Pancreas (tissue), 10 donors: ENCODE measurements at regions not wholly inside any gene's neighbourhood (a gene's known extent, or its start where the extent isn't known, plus 50 kb on each side); places are given as distances from the start of the nearest gene placed in this dataset.
"Not testable (repeated sequence)": the region's sequence is repeated elsewhere in the genome, so short reads cannot be mapped to it uniquely, and the experiment has no call there.

Source experiments
- ATAC-seq, 4 donors: fragments of 200-7000 bp; cut with Tn5 transposase; one replicate each; pipeline versions ENCODE4 v1.8.0 to v1.9.1; 2020; ENCODE audit warnings: mild to moderate bottlenecking in 4 of 4, moderate library complexity in 4 of 4
- DNase-seq, 6 donors: peaks; one replicate each; pipeline ENCODE4 v3.0.0-alpha.2; 2020
- FAIRE-seq: peaks from 2 replicates; lab custom pipeline; 2012; peaks lifted over from hg19 to GRCh38; lab: Jason Lieb, UNC
- H3K27ac ChIP-seq, 4 donors: fragments of 200-600 bp; sonication (generic); 1 replicate in 3 of 4; 2 replicates in 1 of 4; pipeline versions ENCODE4 v1.5.0 to v1.8.0; 2020
- H3K27me3 ChIP-seq, 4 donors: fragments of 200-600 bp; one replicate each; pipeline ENCODE4 v1.8.0; 2021
- H3K36me3 ChIP-seq, 3 donors: fragments of 200-600 bp; sonication (generic) in 1 of 3; one replicate each; pipeline versions ENCODE4 v1.5.0 to v1.8.0; 2020 to 2021
- H3K4me1 ChIP-seq, 3 donors: fragments of 200-600 bp; one replicate each; pipeline ENCODE4 v1.8.0; 2021
- H3K4me3 ChIP-seq, 4 donors: fragments of 200-600 bp; sonication (generic) in 2 of 4; one replicate each; pipeline versions ENCODE4 v1.5.0 to v1.8.0; 2020 to 2021
- H3K9me3 ChIP-seq, 4 donors: fragments of 200-600 bp; one replicate each; pipeline ENCODE4 v1.8.0; 2021
- WGBS, 2 donors: extraction: QIAGEN DNeasy Blood & Tissue Kit; methylation state at CpG; one replicate each; pipeline ENCODE4 v1.1.7; 2013; 5-methylcytosine and 5-hydroxymethylcytosine counted together
- intact Hi-C, 3 donors: fragments of 100-400 bp; cut with DNase I; formaldehyde crosslinking; loops; one replicate each; pipeline versions ENCODE4 v1.11.1 to v1.14.2; 2022
- TF ChIP-seq, protein P1 (sequence below), 4 donors: fragments of 200-600 bp; sonication (generic) in 3 of 4; IDR thresholded peaks; one replicate each; pipeline versions ENCODE4 v1.5.0 to v1.8.0; 2021; ENCODE audit warnings: antibody characterized with exemption in 4 of 4
- donor health status: healthy with polysubstance abuse.
- donor health status: DM: no; HTN: no; CAD: no; lungs with moderate emphysema.
- donor health status: DM: no; HTN: no; CAD: no.
- donor health status: control.
- donor health status: control.
- donor health status: Bipolar disorder and iron deficiency.
- donor health status: DM: yes; HTN: yes; CAD: no.
- donor health status: DM: no; HTN: no; CAD: no.
- donor health status: DM: no; HTN: no; CAD: no.
- donor health status: DM: yes; HTN: yes; CAD: no.

DNA sequence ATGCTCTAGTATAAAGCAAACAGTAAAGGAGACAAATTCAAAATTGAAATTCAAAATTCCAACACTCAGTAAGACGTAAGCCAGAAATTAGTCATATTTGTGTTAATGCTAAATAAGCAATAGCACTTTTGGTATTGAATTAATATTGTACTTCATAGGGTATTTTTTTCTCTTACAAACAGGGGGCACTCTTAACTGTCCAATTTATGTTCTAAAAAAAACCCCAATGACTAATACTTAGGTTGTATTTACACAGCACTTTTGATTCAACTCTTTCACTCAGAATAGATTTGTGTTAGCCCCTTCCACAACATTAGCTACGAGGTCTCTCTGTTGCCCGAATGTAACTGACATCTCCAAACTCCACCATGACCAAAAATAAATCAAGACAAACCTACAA, 284.9 kb upstream of the COBL start:
- FAIRE-seq, result no peak
- Histone ChIP-seq H3K36me3 (no peaks in the 10 kb centered on the region), H3K9me3 (no peaks in the 10 kb centered on the region), H3K27me3 (no peaks in the 10 kb centered on the region), H3K4me3 (no peak overlapping the region), H3K27ac (no peak overlapping the region), H3K4me1 (no peaks in the 10 kb centered on the region)
- TF ChIP-seq, protein P1, sequence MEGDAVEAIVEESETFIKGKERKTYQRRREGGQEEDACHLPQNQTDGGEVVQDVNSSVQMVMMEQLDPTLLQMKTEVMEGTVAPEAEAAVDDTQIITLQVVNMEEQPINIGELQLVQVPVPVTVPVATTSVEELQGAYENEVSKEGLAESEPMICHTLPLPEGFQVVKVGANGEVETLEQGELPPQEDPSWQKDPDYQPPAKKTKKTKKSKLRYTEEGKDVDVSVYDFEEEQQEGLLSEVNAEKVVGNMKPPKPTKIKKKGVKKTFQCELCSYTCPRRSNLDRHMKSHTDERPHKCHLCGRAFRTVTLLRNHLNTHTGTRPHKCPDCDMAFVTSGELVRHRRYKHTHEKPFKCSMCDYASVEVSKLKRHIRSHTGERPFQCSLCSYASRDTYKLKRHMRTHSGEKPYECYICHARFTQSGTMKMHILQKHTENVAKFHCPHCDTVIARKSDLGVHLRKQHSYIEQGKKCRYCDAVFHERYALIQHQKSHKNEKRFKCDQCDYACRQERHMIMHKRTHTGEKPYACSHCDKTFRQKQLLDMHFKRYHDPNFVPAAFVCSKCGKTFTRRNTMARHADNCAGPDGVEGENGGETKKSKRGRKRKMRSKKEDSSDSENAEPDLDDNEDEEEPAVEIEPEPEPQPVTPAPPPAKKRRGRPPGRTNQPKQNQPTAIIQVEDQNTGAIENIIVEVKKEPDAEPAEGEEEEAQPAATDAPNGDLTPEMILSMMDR (IDR thresholded peaks at IDR 0.05), result no peak
- intact Hi-C loops, result no loop called here
- WGBS, 2 donors, result 45 to 61% methylated on average over 3 of the region's 3 CpGs
- no peak for ATAC-seq
- DNase-seq, result no peak

DNA sequence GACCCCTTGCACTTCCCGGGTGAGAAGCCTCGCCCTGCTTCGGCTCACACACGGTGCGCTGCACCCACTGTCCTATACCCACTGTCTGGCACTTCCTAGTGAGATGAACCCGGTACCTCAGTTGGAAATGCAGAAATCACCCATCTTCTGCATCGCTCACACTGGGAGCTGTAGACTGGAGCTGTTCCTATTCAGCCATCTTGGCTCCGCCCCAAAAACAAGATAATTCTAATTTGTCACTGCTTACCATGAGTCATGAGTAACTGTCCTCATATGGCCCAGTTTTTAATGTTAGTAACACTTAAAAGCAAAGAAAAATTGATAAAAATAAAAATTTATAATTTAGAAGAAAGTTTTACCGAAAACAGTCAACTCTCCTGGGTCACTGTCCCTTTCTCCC, 283.3 kb upstream of the COBL start:
- not testable (repeated sequence) for ATAC-seq, H3K9me3 ChIP-seq

GRCh38 chr7:51593628-51594027, 277.0 kb upstream of the COBL start:
- Histone ChIP-seq H3K36me3 (no peaks in the 10 kb centered on the region), H3K27ac (no peak overlapping the region), H3K4me1 (no peaks in the 10 kb centered on the region), H3K4me3 (no peak overlapping the region), H3K27me3 (no peaks in the 10 kb centered on the region), H3K9me3 (no peaks in the 10 kb centered on the region)
- intact Hi-C loops, result no loop called here
- FAIRE-seq, result no peak
- DNase-seq, result no peak
- ATAC-seq, result no peak
- TF ChIP-seq, protein P1 (IDR thresholded peaks at IDR 0.05), result no peak
- 44 to 49% methylated on average over 2 of the region's 2 CpGs for WGBS, 2 donors

More for the DNA sequence above, 283.3 kb upstream of the COBL start:
- H3K27me3 ChIP-seq, H3K4me1 ChIP-seq, DNase-seq, H3K4me3 ChIP-seq, intact Hi-C loops, FAIRE-seq, H3K27ac ChIP-seq, H3K36me3 ChIP-seq: not testable (repeated sequence)
- WGBS, 2 donors, result 73 to 75% methylated on average over 9 of the region's 9 CpGs

- FAIRE-seq (no peak), DNase-seq (no peak), ATAC-seq (no peak)
- WGBS, 2 donors, result 54 to 66% methylated on average over 10 of the region's 10 CpGs
- intact Hi-C loops, result no loop called here
- Histone ChIP-seq H3K36me3 (no peaks in the 10 kb centered on the region), H3K27ac (no peak overlapping the region), H3K27me3 (no peaks in the 10 kb centered on the region), H3K4me3 (no peak overlapping the region), H3K9me3 (no peaks in the 10 kb centered on the region), H3K4me1 (no peaks in the 10 kb centered on the region)
- TF ChIP-seq, protein P1 (IDR thresholded peaks at IDR 0.05), result no peak
Measured at GRCh38 chr7:51592842-51593599, 276.4 kb upstream of the COBL start.

GRCh38 chr7:51591223-51591622, 274.6 kb upstream of the COBL start:
- H3K9me3 ChIP-seq, result no peaks in the 10 kb centered on the region
- intact Hi-C loops, result no loop called here
- H3K36me3 ChIP-seq, result no peaks in the 10 kb centered on the region
- WGBS, 2 donors, result 1 to 6% methylated on average over 2 of the region's 2 CpGs
- TF ChIP-seq, protein P1 (IDR thresholded peaks at IDR 0.05), result no peak
- H3K4me3 ChIP-seq, result no peak overlapping the region
- no peaks in the 10 kb centered on the region for H3K27me3 ChIP-seq
- H3K4me1 ChIP-seq, result no peaks in the 10 kb centered on the region
- FAIRE-seq, result no peak
- no peak for ATAC-seq
- H3K27ac ChIP-seq, result no peak overlapping the region
- no peak for DNase-seq
